Naive thymus-derived CD4-positive, alpha-beta T cell (primary cell): ENCODE measurements at regions not wholly inside any gene's neighbourhood (a gene's known extent, or its start where the extent isn't known, plus 50 kb on each side); places are given as distances from the start of the nearest gene placed in this dataset.

Experiments used
- ATAC-seq: fragments of 150-1000 bp; cut with Tn5 transposase; 2 replicates; pipeline ENCODE4 v1.10.0; 2021; ENCODE audit warnings: mild to moderate bottlenecking, moderate library complexity
- CTCF ChIA-PET: fragments of 350-600 bp; sonication (Branson Sonifier 250); formaldehyde crosslinking; loops from one replicate; lab custom pipeline; 2021; ENCODE audit warnings: antibody characterized with exemption; lab: Charles Lee
- POLR2A ChIA-PET: fragments of 350-600 bp; sonication (Branson Sonifier 250); formaldehyde crosslinking; loops from one replicate; lab custom pipeline; 2021; ENCODE audit warnings: antibody characterized with exemption, inconsistent platforms; lab: Charles Lee
- DNase-seq, 9 donors: peaks; one replicate each; pipeline versions ENCODE4 v3.0.0 to v3.0.0-alpha.2; 2020 to 2022; ENCODE audit warnings: mixed read lengths in 1 of 9
- H3K27ac ChIP-seq: one replicate; pipeline ENCODE4 v1.7.0; 2013; ENCODE audit warnings: mild to moderate bottlenecking, low read depth, low read length, moderate library complexity
- H3K27me3 ChIP-seq, 2 donors: one replicate each; pipeline ENCODE4 v1.7.0; 2013; ENCODE audit warnings: low read length in 2 of 2, mild to moderate bottlenecking in 2 of 2, moderate library complexity in 2 of 2; ENCODE audit not compliant: control insufficient read depth in 2 of 2, insufficient read depth in 2 of 2
- H3K36me3 ChIP-seq, 3 experiments: 1 replicate in 2 of 3; 2 replicates in 1 of 3; pipeline ENCODE4 v1.7.0; 2013; ENCODE audit warnings: low read length in 3 of 3, mild to moderate bottlenecking in 3 of 3, moderate library complexity in 1 of 3; ENCODE audit not compliant: insufficient read depth in 3 of 3, control insufficient read depth in 2 of 3
- H3K4me1 ChIP-seq, 2 donors: one replicate each; pipeline ENCODE4 v1.7.0; 2013; ENCODE audit warnings: low read length in 2 of 2, mild to moderate bottlenecking in 2 of 2, moderate library complexity in 1 of 2; ENCODE audit not compliant: control insufficient read depth in 2 of 2, insufficient read depth in 2 of 2
- H3K4me3 ChIP-seq: 2 replicates; pipeline ENCODE4 v1.7.0; 2013; ENCODE audit warnings: mild to moderate bottlenecking, low read length
- H3K9me3 ChIP-seq, 3 experiments: 1 replicate in 2 of 3; 2 replicates in 1 of 3; pipeline ENCODE4 v1.7.0; 2013; ENCODE audit warnings: low read length in 3 of 3; ENCODE audit not compliant: control insufficient read depth in 2 of 3
- H3K27ac Mint-ChIP-seq, 9 donors: one replicate each; pipeline ENCODE4 v1.8.0; 2020 to 2022; ENCODE audit warnings: mixed read lengths in 9 of 9, mild to moderate bottlenecking in 8 of 9, moderate library complexity in 5 of 9, inconsistent platforms in 2 of 9
- H3K27me3 Mint-ChIP-seq, 5 donors: one replicate each; pipeline ENCODE4 v1.8.0; 2021 to 2022; ENCODE audit warnings: mixed read lengths in 5 of 5, mild to moderate bottlenecking in 1 of 5
- H3K36me3 Mint-ChIP-seq, 5 donors: one replicate each; pipeline ENCODE4 v1.8.0; 2020 to 2022; ENCODE audit warnings: mixed read lengths in 5 of 5, mild to moderate bottlenecking in 3 of 5, inconsistent platforms in 1 of 5
- H3K4me1 Mint-ChIP-seq, 7 donors: one replicate each; pipeline ENCODE4 v1.8.0; 2020 to 2022; ENCODE audit warnings: mixed read lengths in 7 of 7, mild to moderate bottlenecking in 3 of 7, inconsistent platforms in 1 of 7
- H3K4me3 Mint-ChIP-seq, 10 donors: one replicate each; pipeline ENCODE4 v1.8.0; 2020 to 2022; ENCODE audit warnings: mild to moderate bottlenecking in 10 of 10, mixed read lengths in 10 of 10, moderate library complexity in 6 of 10, inconsistent platforms in 2 of 10
- H3K9me3 Mint-ChIP-seq, 11 donors: one replicate each; pipeline ENCODE4 v1.8.0; 2020 to 2022; ENCODE audit warnings: mixed read lengths in 11 of 11, mild to moderate bottlenecking in 4 of 11, inconsistent platforms in 1 of 11, moderate library complexity in 1 of 11
- intact Hi-C, 2 donors: fragments of 100-400 bp; cut with micrococcal nuclease; formaldehyde crosslinking; loops; one replicate each; pipeline ENCODE4 v1.15.1; 2023

- Histone ChIP-seq H3K4me3 (peak overlapping the region; percentile 17), H3K9me3 (no peaks in the 10 kb centered on the region), H3K36me3 (no peaks in the 10 kb centered on the region), H3K27me3 (no peaks in the 10 kb centered on the region), H3K4me1 (peaks cover 14 to 23% of the 10 kb centered on the region in 2 donors), H3K27ac (no peak overlapping the region)
- DNase-seq (no peak), ATAC-seq (no peak)
- CTCF ChIA-PET: interaction anchor here (0.5 kb wide), 1 partner anchor 299 kb away, joined by 3 read pairs; no protein-coding TSS in a partner anchor
- POLR2A ChIA-PET: no interaction called here
- Mint-ChIP-seq H3K9me3 (no peaks in the 10 kb centered on the region), H3K4me1 (peaks cover 14 to 48% (median 29%) of the 10 kb centered on the region in 7 donors), H3K27me3 (peaks cover 0 to 4% (median 0%) of the 10 kb centered on the region in 5 donors), H3K36me3 (no peaks in the 10 kb centered on the region), H3K27ac (no peak overlapping the region), H3K4me3 (peak overlapping the region in 1 of 10 donors; percentile 11)
- intact Hi-C loops: no loop called here
These were observed 152.7 kb downstream of the VEGFA start for GRCh38 chr6:43922426-43923375.

DNA sequence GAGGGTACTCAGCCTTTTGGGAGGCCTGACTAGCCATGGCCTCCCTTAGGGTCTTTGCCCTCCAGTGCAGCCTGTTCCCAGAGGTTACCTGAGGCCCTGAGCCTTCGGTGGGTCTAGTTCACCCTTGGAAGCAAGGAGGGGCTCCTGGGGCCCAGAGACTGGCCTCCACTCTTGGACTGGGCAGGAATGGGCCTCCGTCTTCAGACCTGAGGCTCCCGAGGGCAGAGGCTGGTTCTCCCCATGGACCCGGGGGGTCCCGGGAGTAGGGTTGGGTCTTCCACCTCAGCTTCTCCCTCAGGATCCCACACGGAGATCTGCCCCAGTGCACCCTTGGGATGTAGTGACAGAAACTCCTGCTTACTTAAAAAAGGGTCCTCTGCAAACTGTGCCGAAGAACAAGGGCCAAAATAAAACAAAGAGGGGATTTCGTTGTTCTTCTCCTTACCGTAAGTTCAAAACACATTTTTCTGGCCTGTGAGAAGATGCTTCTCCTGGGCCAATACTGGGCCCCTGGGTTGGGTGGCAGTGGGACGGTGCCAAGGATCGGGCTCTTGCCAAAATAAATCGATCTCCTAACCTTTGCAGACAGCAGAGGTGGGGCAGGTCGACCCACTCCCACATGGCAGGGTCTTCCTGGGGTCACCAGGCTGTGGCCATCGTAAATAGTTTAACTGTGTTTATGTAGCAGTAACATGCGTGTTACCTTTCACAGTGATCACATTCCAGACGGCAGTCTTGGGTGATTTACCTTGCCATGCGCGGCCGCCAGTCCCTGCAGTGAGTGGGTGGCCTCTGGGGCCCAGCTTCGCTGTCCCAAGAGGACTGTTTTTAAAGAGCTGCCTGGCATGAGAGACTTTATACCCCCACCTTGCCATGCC lies 151.8 kb downstream of the VEGFA start:
- intact Hi-C loops: no loop called here
- DNase-seq: no peak
- no peak overlapping the region for H3K27ac Mint-ChIP-seq
- ATAC-seq: no peak
- H3K27me3 Mint-ChIP-seq: peaks cover 0 to 4% (median 0%) of the 10 kb centered on the region in 5 donors
- no peak overlapping the region for H3K4me3 Mint-ChIP-seq
- POLR2A ChIA-PET: no interaction called here
- CTCF ChIA-PET: no interaction called here
- no peak overlapping the region for H3K27ac ChIP-seq
- no peaks in the 10 kb centered on the region for H3K9me3 Mint-ChIP-seq
- no peak overlapping the region for H3K4me3 ChIP-seq
- H3K36me3 ChIP-seq: no peaks in the 10 kb centered on the region
- H3K4me1 Mint-ChIP-seq: peaks cover 9 to 41% (median 20%) of the 10 kb centered on the region in 7 donors
- H3K4me1 ChIP-seq: peaks cover 14 to 23% of the 10 kb centered on the region in 2 donors
- H3K27me3 ChIP-seq: no peaks in the 10 kb centered on the region
- H3K9me3 ChIP-seq: no peaks in the 10 kb centered on the region
- no peaks in the 10 kb centered on the region for H3K36me3 Mint-ChIP-seq

DNA sequence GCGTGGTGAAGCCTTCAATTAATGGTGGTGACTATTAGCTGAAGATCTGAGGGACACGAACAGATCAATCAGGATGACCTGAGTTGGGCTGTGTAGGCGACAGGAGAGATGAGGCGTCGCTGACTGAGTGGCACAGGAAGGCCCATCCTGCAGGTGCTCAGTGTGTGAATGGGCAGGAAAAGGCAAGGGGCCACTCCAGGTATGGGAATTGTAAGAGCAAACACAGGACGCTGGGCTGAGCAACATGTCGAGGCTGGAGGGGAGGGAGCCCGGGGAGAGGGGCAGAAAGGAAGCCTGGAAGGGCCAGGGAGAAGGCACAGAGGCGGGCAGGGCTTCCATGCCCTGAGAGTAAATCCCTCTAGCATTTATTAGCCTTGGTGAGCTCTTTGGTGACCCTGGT lies 151.0 kb downstream of the VEGFA start:
- no peaks in the 10 kb centered on the region for H3K27me3 ChIP-seq
- Mint-ChIP-seq H3K36me3 (no peaks in the 10 kb centered on the region), H3K4me3 (peak overlapping the region in 1 of 10 donors; percentile 17), H3K27ac (no peak overlapping the region), H3K27me3 (peaks cover 0 to 4% (median 0%) of the 10 kb centered on the region in 5 donors), H3K4me1 (peaks cover 9 to 36% (median 19%) of the 10 kb centered on the region in 7 donors), H3K9me3 (no peaks in the 10 kb centered on the region)
- peaks cover 14 to 23% of the 10 kb centered on the region in 2 donors for H3K4me1 ChIP-seq
- no peak for DNase-seq
- H3K36me3 ChIP-seq: no peaks in the 10 kb centered on the region
- POLR2A ChIA-PET: no interaction called here
- intact Hi-C loops: no loop called here
- no peaks in the 10 kb centered on the region for H3K9me3 ChIP-seq
- ATAC-seq: no peak
- no peak overlapping the region for H3K4me3 ChIP-seq
- H3K27ac ChIP-seq: no peak overlapping the region
- CTCF ChIA-PET: no interaction called here

GRCh38 chr6:43919774-43920173 lies 149.8 kb downstream of the VEGFA start:
- H3K9me3 Mint-ChIP-seq: no peaks in the 10 kb centered on the region
- intact Hi-C loops: no loop called here
- H3K27me3 Mint-ChIP-seq: peaks cover 0 to 9% (median 0%) of the 10 kb centered on the region in 5 donors
- H3K27me3 ChIP-seq: no peaks in the 10 kb centered on the region
- no peak overlapping the region for H3K27ac ChIP-seq
- no peaks in the 10 kb centered on the region for H3K36me3 Mint-ChIP-seq
- H3K4me3 Mint-ChIP-seq: no peak overlapping the region
- POLR2A ChIA-PET: no interaction called here
- H3K36me3 ChIP-seq: no peaks in the 10 kb centered on the region
- DNase-seq (no peak), ATAC-seq (no peak)
- peaks cover 0 to 28% (median 19%) of the 10 kb centered on the region in 7 donors for H3K4me1 Mint-ChIP-seq
- H3K27ac Mint-ChIP-seq: peak overlapping the region in 1 of 9 donors; percentile 13
- CTCF ChIA-PET: no interaction called here
- H3K4me3 ChIP-seq: no peak overlapping the region
- peaks cover 14 to 23% of the 10 kb centered on the region in 2 donors for H3K4me1 ChIP-seq
- H3K9me3 ChIP-seq: no peaks in the 10 kb centered on the region

GRCh38 chr6:43917878-43918382 lies 147.9 kb downstream of the VEGFA start:
- ChIA-PET POLR2A (no interaction called here), CTCF (no interaction called here)
- H3K9me3 Mint-ChIP-seq: no peaks in the 10 kb centered on the region
- Histone ChIP-seq H3K36me3 (no peaks in the 10 kb centered on the region), H3K27ac (no peak overlapping the region), H3K4me3 (no peak overlapping the region), H3K27me3 (no peaks in the 10 kb centered on the region), H3K4me1 (peaks cover under 1 to 7% of the 10 kb centered on the region in 2 donors), H3K9me3 (no peaks in the 10 kb centered on the region)
- no peaks in the 10 kb centered on the region for H3K36me3 Mint-ChIP-seq
- DNase-seq: no peak
- peaks cover 0 to 11% (median 6%) of the 10 kb centered on the region in 7 donors for H3K4me1 Mint-ChIP-seq
- H3K27me3 Mint-ChIP-seq: peaks cover 0 to 9% (median 0%) of the 10 kb centered on the region in 5 donors
- H3K4me3 Mint-ChIP-seq: no peak overlapping the region
- ATAC-seq: no peak
- H3K27ac Mint-ChIP-seq: no peak overlapping the region
- intact Hi-C loops: no loop called here

GRCh38 chr6:43916924-43917877 lies 147.2 kb downstream of the VEGFA start:
- DNase-seq: no peak
- Histone ChIP-seq H3K4me1 (no peaks in the 10 kb centered on the region), H3K27me3 (no peaks in the 10 kb centered on the region), H3K9me3 (no peaks in the 10 kb centered on the region), H3K4me3 (no peak overlapping the region), H3K27ac (no peak overlapping the region), H3K36me3 (no peaks in the 10 kb centered on the region)
- Mint-ChIP-seq H3K9me3 (no peaks in the 10 kb centered on the region), H3K4me1 (peaks cover 0 to 9% (median 4%) of the 10 kb centered on the region in 7 donors), H3K36me3 (no peaks in the 10 kb centered on the region), H3K4me3 (no peak overlapping the region), H3K27me3 (peaks cover 0 to 9% (median 0%) of the 10 kb centered on the region in 5 donors), H3K27ac (no peak overlapping the region)
- POLR2A ChIA-PET: no interaction called here
- intact Hi-C loops: no loop called here
- no peak for ATAC-seq
- CTCF ChIA-PET: no interaction called here
